HepG2 (cell line): ENCODE measurements at regions not wholly inside any gene's neighbourhood (a gene's known extent, or its start where the extent isn't known, plus 50 kb on each side); places are given as distances from the start of the nearest gene placed in this dataset.

Source experiments
- BCL3 ChIP-seq: sonication (generic); formaldehyde crosslinking; IDR thresholded peaks from 2 replicates; pipeline ENCODE4 v1.5.1; 2020; ENCODE audit warnings: mild to moderate bottlenecking, missing genetic modification reagents, moderate library complexity
- HDAC2 ChIP-seq: sonication (generic); formaldehyde crosslinking; IDR thresholded peaks from 2 replicates; pipeline ENCODE4 v1.4.0; 2020; ENCODE audit warnings: missing genetic modification reagents
- POLR2A ChIP-seq, 2 experiments: IDR thresholded peaks; 2 replicates each; pipeline ENCODE4 v1.6.1; 2011; ENCODE audit warnings: low read depth in 2 of 2, low read length in 2 of 2, mild to moderate bottlenecking in 1 of 2, moderate library complexity in 1 of 2; ENCODE audit not compliant: insufficient read depth in 1 of 2
- YY1 ChIP-seq: IDR thresholded peaks from 2 replicates; pipeline ENCODE4 v1.6.1; 2011; ENCODE audit warnings: low read length, low read depth, moderate library complexity, mild to moderate bottlenecking; ENCODE audit not compliant: insufficient read depth, insufficient replicate concordance
- ZC3H13 ChIP-seq: sonication (generic); formaldehyde crosslinking; IDR thresholded peaks from 2 replicates; pipeline ENCODE4 v1.8.1; 2023; ENCODE audit warnings: mild to moderate bottlenecking, missing genetic modification reagents, moderate library complexity
- ZKSCAN1 ChIP-seq: fragments of 150-350 bp; IDR thresholded peaks from 2 replicates; pipeline ENCODE4 v1.6.1; 2014; ENCODE audit warnings: low read length
- ZNF274 ChIP-seq: sonication (generic); formaldehyde crosslinking; IDR thresholded peaks from 2 replicates; pipeline ENCODE4 v1.5.1; 2020; ENCODE audit warnings: mild to moderate bottlenecking, missing genetic modification reagents
- ZNF350 ChIP-seq: sonication (generic); formaldehyde crosslinking; IDR thresholded peaks from 2 replicates; pipeline ENCODE4 v1.4.0; 2020; ENCODE audit warnings: mild to moderate bottlenecking, low read depth, missing genetic modification reagents, borderline replicate concordance
- ZNF451 ChIP-seq: sonication (generic); formaldehyde crosslinking; IDR thresholded peaks from 2 replicates; pipeline ENCODE4 v1.5.0; 2020; ENCODE audit warnings: mild to moderate bottlenecking, missing genetic modification reagents
- ZNF768 ChIP-seq: sonication (generic); formaldehyde crosslinking; IDR thresholded peaks from 2 replicates; pipeline ENCODE4 v1.4.0; 2020; ENCODE audit warnings: missing genetic modification reagents
- TF ChIP-seq, protein P1 (sequence below): sonication (generic); formaldehyde crosslinking; IDR thresholded peaks from 2 replicates; pipeline ENCODE4 v1.4.0; 2020; ENCODE audit warnings: low read depth, mild to moderate bottlenecking, missing genetic modification reagents

- TF ChIP-seq ZNF274 (no peak), ZNF451 (no peak), ZNF350 (CRISPR knock-in tag) (no peak), BCL3 (CRISPR knock-in tag) (no peak), HDAC2 (CRISPR knock-in tag) (no peak), ZKSCAN1 (no peak), ZC3H13 (CRISPR knock-in tag) (no peak), YY1 (no peak), ZNF768 (CRISPR knock-in tag) (no peak), POLR2A (IDR thresholded peaks at IDR 0.05; ENCODE audit: insufficient read depth in 1 of 2, low read depth in 2 of 2, low read length in 2 of 2) (no peak)
- TF ChIP-seq, protein P1, sequence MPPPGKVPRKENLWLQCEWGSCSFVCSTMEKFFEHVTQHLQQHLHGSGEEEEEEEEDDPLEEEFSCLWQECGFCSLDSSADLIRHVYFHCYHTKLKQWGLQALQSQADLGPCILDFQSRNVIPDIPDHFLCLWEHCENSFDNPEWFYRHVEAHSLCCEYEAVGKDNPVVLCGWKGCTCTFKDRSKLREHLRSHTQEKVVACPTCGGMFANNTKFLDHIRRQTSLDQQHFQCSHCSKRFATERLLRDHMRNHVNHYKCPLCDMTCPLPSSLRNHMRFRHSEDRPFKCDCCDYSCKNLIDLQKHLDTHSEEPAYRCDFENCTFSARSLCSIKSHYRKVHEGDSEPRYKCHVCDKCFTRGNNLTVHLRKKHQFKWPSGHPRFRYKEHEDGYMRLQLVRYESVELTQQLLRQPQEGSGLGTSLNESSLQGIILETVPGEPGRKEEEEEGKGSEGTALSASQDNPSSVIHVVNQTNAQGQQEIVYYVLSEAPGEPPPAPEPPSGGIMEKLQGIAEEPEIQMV (CRISPR knock-in tag): no peak
Measured at GRCh38 chrY:12552471-12553283, 148.4 kb upstream of the USP9Y start.
